HEK293T (cell line): ENCODE measurements at regions not wholly inside any gene's neighbourhood (a gene's known extent, or its start where the extent isn't known, plus 50 kb on each side); places are given as distances from the start of the nearest gene placed in this dataset.

ENCODE experiments used
- FOXM1 ChIP-seq: fragments of 450-650 bp; IDR thresholded peaks from 2 replicates; pipeline ENCODE4 v1.6.1; 2017; ENCODE audit warnings: mild to moderate bottlenecking, borderline replicate concordance
- NFRKB ChIP-seq: fragments of 450-650 bp; IDR thresholded peaks from 2 replicates; pipeline ENCODE4 v1.6.1; 2016; ENCODE audit warnings: mild to moderate bottlenecking, moderate library complexity
- SP1 ChIP-seq: fragments of 450-650 bp; IDR thresholded peaks from 2 replicates; pipeline ENCODE4 v1.6.1; 2017

DNA sequence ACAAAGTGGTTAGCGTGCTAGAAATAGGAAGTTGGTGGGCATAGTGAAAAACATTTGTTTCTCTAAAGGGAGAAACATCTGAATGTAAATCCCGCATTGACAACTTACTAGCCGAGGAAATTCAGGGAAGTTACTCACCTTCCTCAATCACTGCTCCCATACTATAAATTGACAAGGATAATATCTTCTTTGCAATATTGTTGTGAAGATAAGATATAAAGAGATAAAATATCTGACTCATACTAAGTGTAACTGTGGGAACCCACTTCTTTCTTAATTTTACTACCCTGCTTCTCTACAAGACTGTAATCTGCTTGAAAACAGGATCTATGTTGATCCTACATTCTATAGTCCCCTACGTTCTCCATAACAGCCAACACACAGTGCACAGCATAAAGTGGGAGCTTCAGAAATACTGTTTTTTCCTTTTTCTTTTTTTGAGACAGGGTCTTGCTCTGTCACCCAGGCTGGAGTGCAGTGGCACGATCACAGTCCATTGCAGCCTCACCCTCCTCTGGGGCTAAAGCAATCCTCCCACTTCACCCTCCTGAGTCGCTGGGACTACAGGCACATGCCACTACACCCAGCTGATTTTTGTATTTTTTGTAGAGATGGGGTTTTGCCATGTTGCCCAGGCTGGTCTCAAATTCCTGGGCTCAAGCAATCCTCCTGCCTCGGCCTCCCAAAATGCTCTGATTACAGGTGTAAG lies 57.4 kb upstream of the C1orf21 start:
- TF ChIP-seq NFRKB, result no peak
- TF ChIP-seq SP1, result no peak
- no peak for TF ChIP-seq FOXM1
